GM23338 (cell line): ENCODE measurements at regions not wholly inside any gene's neighbourhood (a gene's known extent, or its start where the extent isn't known, plus 50 kb on each side); places are given as distances from the start of the nearest gene placed in this dataset.

ENCODE experiments used
- ATAC-seq: fragments of 200-7000 bp; cut with Tn5 transposase; 3 replicates; pipeline ENCODE4 v1.9.1; 2020
- DNase-seq: peaks from one replicate; pipeline ENCODE4 v3.0.0-alpha.2; 2015; ENCODE audit warnings: low spot score
- H2AFZ ChIP-seq: fragments of 200-600 bp; sonication (generic); 2 replicates; pipeline ENCODE4 v1.8.0; 2016; ENCODE audit warnings: antibody characterized with exemption, mild to moderate bottlenecking, moderate library complexity
- H3F3A ChIP-seq: fragments of 200-600 bp; sonication (generic); replicated peaks from 2 replicates; pipeline ENCODE4 v1.8.0; 2017; ENCODE audit warnings: antibody characterized with exemption, mixed run types, low read depth
- H3K27ac ChIP-seq: fragments of 200-600 bp; sonication (generic); 2 replicates; pipeline ENCODE4 v1.6.1; 2016; ENCODE audit warnings: low read depth
- H3K27me3 ChIP-seq: fragments of 200-600 bp; sonication (generic); 2 replicates; pipeline ENCODE4 v1.8.0; 2016; ENCODE audit warnings: mild to moderate bottlenecking, mixed run types, moderate library complexity; ENCODE audit not compliant: insufficient read depth
- H3K36me3 ChIP-seq: fragments of 200-600 bp; sonication (generic); 2 replicates; pipeline ENCODE4 v1.8.0; 2016; ENCODE audit warnings: mild to moderate bottlenecking; ENCODE audit not compliant: insufficient read depth
- H3K4me1 ChIP-seq: fragments of 200-600 bp; sonication (generic); 2 replicates; pipeline ENCODE4 v1.8.0; 2016; ENCODE audit warnings: mild to moderate bottlenecking, moderate library complexity; ENCODE audit not compliant: insufficient read depth
- H3K4me2 ChIP-seq: fragments of 200-600 bp; sonication (generic); 2 replicates; pipeline ENCODE4 v1.7.1; 2017; ENCODE audit warnings: mixed run types
- H3K4me3 ChIP-seq: fragments of 200-600 bp; sonication (generic); 2 replicates; pipeline ENCODE4 v1.6.1; 2016; ENCODE audit warnings: mixed run types
- H3K79me2 ChIP-seq: fragments of 200-600 bp; sonication (generic); replicated peaks from 2 replicates; pipeline ENCODE4 v1.8.0; 2017; ENCODE audit warnings: mild to moderate bottlenecking; ENCODE audit not compliant: insufficient read depth
- H3K9me2 ChIP-seq: fragments of 200-600 bp; sonication (generic); 2 replicates; pipeline ENCODE4 v1.8.0; 2017; ENCODE audit not compliant: insufficient read depth
- H4K20me1 ChIP-seq: fragments of 200-600 bp; sonication (generic); replicated peaks from 2 replicates; pipeline ENCODE4 v1.8.0; 2017; ENCODE audit warnings: mild to moderate bottlenecking; ENCODE audit not compliant: insufficient read depth
- H3K27ac Mint-ChIP-seq: 2 replicates; pipeline ENCODE4 v1.8.0; 2020; ENCODE audit warnings: inconsistent platforms, mild to moderate bottlenecking, moderate library complexity, mixed read lengths
- H3K27me3 Mint-ChIP-seq: 3 replicates; pipeline ENCODE4 v1.8.0; 2022; ENCODE audit warnings: low read depth, mild to moderate bottlenecking, moderate library complexity, mixed read lengths, inconsistent platforms; ENCODE audit not compliant: insufficient read depth, poor library complexity
- H3K36me3 Mint-ChIP-seq: 3 replicates; pipeline ENCODE4 v1.8.0; 2021; ENCODE audit warnings: low read depth, mild to moderate bottlenecking, inconsistent platforms, moderate library complexity, mixed read lengths
- H3K4me1 Mint-ChIP-seq: 3 replicates; pipeline ENCODE4 v1.8.0; 2020; ENCODE audit warnings: mild to moderate bottlenecking, inconsistent platforms, mixed read lengths
- H3K4me3 Mint-ChIP-seq: 3 replicates; pipeline ENCODE4 v1.8.0; 2021; ENCODE audit warnings: moderate library complexity, mild to moderate bottlenecking, inconsistent platforms, mixed read lengths
- H3K9me3 Mint-ChIP-seq: 3 replicates; pipeline ENCODE4 v1.8.0; 2020; ENCODE audit warnings: moderate library complexity, mild to moderate bottlenecking, inconsistent platforms, mixed read lengths
- CREB1 ChIP-seq: fragments of 250-450 bp; sonication (Bioruptor Pico); IDR thresholded peaks from 2 replicates; pipeline ENCODE4 v1.5.0; 2020; ENCODE audit warnings: low read depth, mild to moderate bottlenecking, moderate library complexity
- EZH2 ChIP-seq: fragments of 200-600 bp; sonication (generic); IDR thresholded peaks from one replicate; pipeline ENCODE4 v1.8.0; 2017; ENCODE audit warnings: antibody characterized with exemption, mild to moderate bottlenecking, low read depth; ENCODE audit not compliant: unreplicated experiment
- EZH2phosphoT487 ChIP-seq: fragments of 200-600 bp; sonication (generic); IDR thresholded peaks from one replicate; pipeline ENCODE4 v1.8.1; 2018; ENCODE audit warnings: antibody characterized with exemption; ENCODE audit not compliant: unreplicated experiment
- JUNB ChIP-seq: IDR thresholded peaks from one replicate; pipeline ENCODE4 v1.6.1; 2016; ENCODE audit warnings: antibody characterized with exemption; ENCODE audit not compliant: unreplicated experiment
- NANOG ChIP-seq: IDR thresholded peaks from 2 replicates; pipeline ENCODE4 v1.6.1; 2016; ENCODE audit warnings: antibody characterized with exemption, borderline replicate concordance
- POLR2AphosphoS5 ChIP-seq: IDR thresholded peaks from 2 replicates; pipeline ENCODE4 v1.6.1; 2016; ENCODE audit warnings: antibody characterized with exemption, low read depth
- STAT1 ChIP-seq: IDR thresholded peaks from one replicate; pipeline ENCODE4 v1.6.1; 2016; ENCODE audit warnings: antibody characterized with exemption; ENCODE audit not compliant: unreplicated experiment
- ZNF114 ChIP-seq: fragments of 250-450 bp; sonication (Bioruptor Pico); IDR thresholded peaks from 2 replicates; pipeline ENCODE4 v1.5.0; 2020; ENCODE audit warnings: mild to moderate bottlenecking, moderate library complexity
- ZNF331 ChIP-seq: fragments of 250-450 bp; sonication (Bioruptor Pico); IDR thresholded peaks from 2 replicates; pipeline ENCODE4 v1.5.0; 2020; ENCODE audit warnings: low read depth, mild to moderate bottlenecking, moderate library complexity
- ZNF462 ChIP-seq: fragments of 250-450 bp; sonication (Bioruptor Pico); IDR thresholded peaks from 2 replicates; pipeline ENCODE4 v1.5.0; 2020; ENCODE audit warnings: mild to moderate bottlenecking, moderate library complexity
- TF ChIP-seq, protein P1 (sequence below), 2 experiments: fragments of 200-600 bp in 1 of 2; sonication (generic) in 1 of 2; conservative IDR thresholded peaks; 2 replicates each; pipeline versions ENCODE4 v1.5.1 to v1.6.1; 2016 to 2017; ENCODE audit warnings: antibody characterized with exemption in 2 of 2, low read depth in 2 of 2, mild to moderate bottlenecking in 2 of 2, moderate library complexity in 1 of 2
- TF ChIP-seq, protein P2 (sequence below): IDR thresholded peaks from 2 replicates; pipeline ENCODE4 v1.6.1; 2016; ENCODE audit warnings: antibody characterized with exemption
- TF ChIP-seq, protein P3 (sequence below): IDR thresholded peaks from one replicate; pipeline ENCODE4 v1.6.1; 2018; ENCODE audit warnings: antibody characterized with exemption; ENCODE audit not compliant: unreplicated experiment

DNA sequence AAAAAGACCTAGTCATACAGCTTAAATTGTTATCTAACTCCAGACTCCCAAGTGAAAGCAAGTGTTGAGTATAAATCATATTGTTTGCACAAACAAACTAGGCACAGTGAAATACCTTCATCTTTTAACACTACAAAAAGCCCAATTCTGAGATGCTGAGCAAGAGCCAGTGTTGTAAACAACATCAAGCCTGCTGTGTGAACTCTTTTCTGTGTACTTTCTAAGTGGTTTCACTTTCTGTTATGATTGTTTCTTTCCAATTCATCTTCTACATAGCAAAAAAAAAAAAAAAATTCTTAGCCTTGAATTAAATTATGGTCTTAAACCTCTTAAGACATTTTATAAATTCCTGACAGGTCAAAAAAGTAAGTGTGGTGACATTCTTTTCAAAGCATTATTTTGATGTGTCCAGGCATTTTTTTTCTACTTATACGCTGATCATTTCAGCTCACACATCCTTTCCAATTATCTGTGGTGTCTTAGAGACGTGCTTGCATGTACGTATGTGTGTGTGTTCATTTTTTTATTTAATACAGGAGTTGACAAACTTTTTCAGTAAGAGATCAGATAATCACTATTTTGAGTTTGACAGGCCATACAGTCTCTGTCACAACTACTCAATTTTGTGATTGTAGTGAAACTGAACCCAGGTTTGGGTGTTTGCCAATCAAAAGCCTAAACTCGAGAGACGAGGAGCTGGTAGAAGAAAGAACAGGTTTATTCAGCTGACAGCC lies 556.1 kb downstream of the CDH9 start:
- no peak overlapping the region for H2AFZ ChIP-seq
- Mint-ChIP-seq H3K4me1 (peaks cover 1% of the 10 kb centered on the region; the same call in 2 of the 3 replicates), H3K27ac (no peak overlapping the region), H3K36me3 (peaks cover 5% of the 10 kb centered on the region; the same call in 1 of the 3 replicates), H3K27me3 (peaks cover 1% of the 10 kb centered on the region), H3K4me3 (no peak overlapping the region), H3K9me3 (peaks cover 10% of the 10 kb centered on the region)
- H3K4me1 ChIP-seq = peaks cover 8% of the 10 kb centered on the region; the same call in 1 of the 2 replicates
- no peak overlapping the region for H3K4me3 ChIP-seq
- H3F3A ChIP-seq = no peaks in the 10 kb centered on the region
- H3K4me2 ChIP-seq = no peak overlapping the region
- H3K36me3 ChIP-seq = no peaks in the 10 kb centered on the region
- H4K20me1 ChIP-seq = no peaks in the 10 kb centered on the region
- H3K79me2 ChIP-seq = no peaks in the 10 kb centered on the region
- no peak overlapping the region for H3K27ac ChIP-seq
- DNase-seq (no peak), ATAC-seq (no peak)
- H3K27me3 ChIP-seq = no peaks in the 10 kb centered on the region
- H3K9me2 ChIP-seq = no peaks in the 10 kb centered on the region
- no peak for TF ChIP-seq CREB1 (CRISPR knock-in tag)
- no peak for TF ChIP-seq NANOG
- TF ChIP-seq, protein P1, sequence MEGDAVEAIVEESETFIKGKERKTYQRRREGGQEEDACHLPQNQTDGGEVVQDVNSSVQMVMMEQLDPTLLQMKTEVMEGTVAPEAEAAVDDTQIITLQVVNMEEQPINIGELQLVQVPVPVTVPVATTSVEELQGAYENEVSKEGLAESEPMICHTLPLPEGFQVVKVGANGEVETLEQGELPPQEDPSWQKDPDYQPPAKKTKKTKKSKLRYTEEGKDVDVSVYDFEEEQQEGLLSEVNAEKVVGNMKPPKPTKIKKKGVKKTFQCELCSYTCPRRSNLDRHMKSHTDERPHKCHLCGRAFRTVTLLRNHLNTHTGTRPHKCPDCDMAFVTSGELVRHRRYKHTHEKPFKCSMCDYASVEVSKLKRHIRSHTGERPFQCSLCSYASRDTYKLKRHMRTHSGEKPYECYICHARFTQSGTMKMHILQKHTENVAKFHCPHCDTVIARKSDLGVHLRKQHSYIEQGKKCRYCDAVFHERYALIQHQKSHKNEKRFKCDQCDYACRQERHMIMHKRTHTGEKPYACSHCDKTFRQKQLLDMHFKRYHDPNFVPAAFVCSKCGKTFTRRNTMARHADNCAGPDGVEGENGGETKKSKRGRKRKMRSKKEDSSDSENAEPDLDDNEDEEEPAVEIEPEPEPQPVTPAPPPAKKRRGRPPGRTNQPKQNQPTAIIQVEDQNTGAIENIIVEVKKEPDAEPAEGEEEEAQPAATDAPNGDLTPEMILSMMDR (conservative IDR thresholded peaks at IDR 0.05; ENCODE audit: low read depth in 2 of 2) = no peak
- TF ChIP-seq POLR2AphosphoS5 = no peak
- no peak for TF ChIP-seq EZH2
- no peak for TF ChIP-seq JUNB
- TF ChIP-seq ZNF114 (CRISPR knock-in tag) = no peak
- TF ChIP-seq STAT1 = no peak
- TF ChIP-seq EZH2phosphoT487 = no peak
- TF ChIP-seq ZNF462 (CRISPR knock-in tag) = no peak
- TF ChIP-seq, protein P2, sequence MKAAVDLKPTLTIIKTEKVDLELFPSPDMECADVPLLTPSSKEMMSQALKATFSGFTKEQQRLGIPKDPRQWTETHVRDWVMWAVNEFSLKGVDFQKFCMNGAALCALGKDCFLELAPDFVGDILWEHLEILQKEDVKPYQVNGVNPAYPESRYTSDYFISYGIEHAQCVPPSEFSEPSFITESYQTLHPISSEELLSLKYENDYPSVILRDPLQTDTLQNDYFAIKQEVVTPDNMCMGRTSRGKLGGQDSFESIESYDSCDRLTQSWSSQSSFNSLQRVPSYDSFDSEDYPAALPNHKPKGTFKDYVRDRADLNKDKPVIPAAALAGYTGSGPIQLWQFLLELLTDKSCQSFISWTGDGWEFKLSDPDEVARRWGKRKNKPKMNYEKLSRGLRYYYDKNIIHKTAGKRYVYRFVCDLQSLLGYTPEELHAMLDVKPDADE = no peak
- TF ChIP-seq, protein P3, sequence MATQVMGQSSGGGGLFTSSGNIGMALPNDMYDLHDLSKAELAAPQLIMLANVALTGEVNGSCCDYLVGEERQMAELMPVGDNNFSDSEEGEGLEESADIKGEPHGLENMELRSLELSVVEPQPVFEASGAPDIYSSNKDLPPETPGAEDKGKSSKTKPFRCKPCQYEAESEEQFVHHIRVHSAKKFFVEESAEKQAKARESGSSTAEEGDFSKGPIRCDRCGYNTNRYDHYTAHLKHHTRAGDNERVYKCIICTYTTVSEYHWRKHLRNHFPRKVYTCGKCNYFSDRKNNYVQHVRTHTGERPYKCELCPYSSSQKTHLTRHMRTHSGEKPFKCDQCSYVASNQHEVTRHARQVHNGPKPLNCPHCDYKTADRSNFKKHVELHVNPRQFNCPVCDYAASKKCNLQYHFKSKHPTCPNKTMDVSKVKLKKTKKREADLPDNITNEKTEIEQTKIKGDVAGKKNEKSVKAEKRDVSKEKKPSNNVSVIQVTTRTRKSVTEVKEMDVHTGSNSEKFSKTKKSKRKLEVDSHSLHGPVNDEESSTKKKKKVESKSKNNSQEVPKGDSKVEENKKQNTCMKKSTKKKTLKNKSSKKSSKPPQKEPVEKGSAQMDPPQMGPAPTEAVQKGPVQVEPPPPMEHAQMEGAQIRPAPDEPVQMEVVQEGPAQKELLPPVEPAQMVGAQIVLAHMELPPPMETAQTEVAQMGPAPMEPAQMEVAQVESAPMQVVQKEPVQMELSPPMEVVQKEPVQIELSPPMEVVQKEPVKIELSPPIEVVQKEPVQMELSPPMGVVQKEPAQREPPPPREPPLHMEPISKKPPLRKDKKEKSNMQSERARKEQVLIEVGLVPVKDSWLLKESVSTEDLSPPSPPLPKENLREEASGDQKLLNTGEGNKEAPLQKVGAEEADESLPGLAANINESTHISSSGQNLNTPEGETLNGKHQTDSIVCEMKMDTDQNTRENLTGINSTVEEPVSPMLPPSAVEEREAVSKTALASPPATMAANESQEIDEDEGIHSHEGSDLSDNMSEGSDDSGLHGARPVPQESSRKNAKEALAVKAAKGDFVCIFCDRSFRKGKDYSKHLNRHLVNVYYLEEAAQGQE = no peak
- TF ChIP-seq ZNF331 (CRISPR knock-in tag) = no peak
